Mammary epithelial cell (primary cell): ENCODE measurements at regions not wholly inside any gene's neighbourhood (a gene's known extent, or its start where the extent isn't known, plus 50 kb on each side); places are given as distances from the start of the nearest gene placed in this dataset.

Experiments
- EZH2 ChIP-seq: IDR thresholded peaks from 2 replicates; pipeline ENCODE4 v1.6.1; 2012; ENCODE audit warnings: low read length, inconsistent platforms, borderline replicate concordance
- TF ChIP-seq, protein P1 (sequence below), 2 donors: IDR thresholded peaks in 1 of 2; conservative IDR thresholded peaks in 1 of 2; 2 replicates each; pipeline ENCODE4 v1.5.1; 2011 to 2012; ENCODE audit warnings: inconsistent platforms in 2 of 2, low read length in 2 of 2, mild to moderate bottlenecking in 2 of 2, control low read depth in 1 of 2, low read depth in 1 of 2; ENCODE audit not compliant: insufficient read depth in 1 of 2; ENCODE audit errors: extremely low read depth in 1 of 2

DNA sequence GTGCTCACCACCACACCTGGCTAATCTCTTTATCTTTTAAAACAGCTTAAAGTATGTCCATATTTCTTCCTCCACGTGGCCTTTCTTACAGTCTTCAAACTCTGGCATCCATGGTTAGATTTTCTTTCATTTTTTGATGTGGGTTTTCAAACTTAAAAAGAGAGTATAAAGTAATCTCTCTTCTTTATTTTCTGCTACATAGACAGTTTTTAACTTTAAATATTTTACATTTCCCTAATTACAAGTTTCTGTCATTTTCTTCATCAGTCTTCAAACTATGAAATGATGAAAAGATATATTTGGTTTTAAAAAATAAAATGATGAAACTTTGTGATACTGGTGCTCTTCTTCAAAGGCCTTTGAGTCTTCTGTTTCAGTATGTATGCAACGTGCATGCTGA is 143.5 kb upstream of the ESRRG start:
- TF ChIP-seq, protein P1, sequence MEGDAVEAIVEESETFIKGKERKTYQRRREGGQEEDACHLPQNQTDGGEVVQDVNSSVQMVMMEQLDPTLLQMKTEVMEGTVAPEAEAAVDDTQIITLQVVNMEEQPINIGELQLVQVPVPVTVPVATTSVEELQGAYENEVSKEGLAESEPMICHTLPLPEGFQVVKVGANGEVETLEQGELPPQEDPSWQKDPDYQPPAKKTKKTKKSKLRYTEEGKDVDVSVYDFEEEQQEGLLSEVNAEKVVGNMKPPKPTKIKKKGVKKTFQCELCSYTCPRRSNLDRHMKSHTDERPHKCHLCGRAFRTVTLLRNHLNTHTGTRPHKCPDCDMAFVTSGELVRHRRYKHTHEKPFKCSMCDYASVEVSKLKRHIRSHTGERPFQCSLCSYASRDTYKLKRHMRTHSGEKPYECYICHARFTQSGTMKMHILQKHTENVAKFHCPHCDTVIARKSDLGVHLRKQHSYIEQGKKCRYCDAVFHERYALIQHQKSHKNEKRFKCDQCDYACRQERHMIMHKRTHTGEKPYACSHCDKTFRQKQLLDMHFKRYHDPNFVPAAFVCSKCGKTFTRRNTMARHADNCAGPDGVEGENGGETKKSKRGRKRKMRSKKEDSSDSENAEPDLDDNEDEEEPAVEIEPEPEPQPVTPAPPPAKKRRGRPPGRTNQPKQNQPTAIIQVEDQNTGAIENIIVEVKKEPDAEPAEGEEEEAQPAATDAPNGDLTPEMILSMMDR (conservative IDR thresholded peaks at IDR 0.05 in 1 of 2, IDR thresholded peaks at IDR 0.05 in 1 of 2; ENCODE audit: extremely low read depth in 1 of 2, insufficient read depth in 1 of 2, low read depth in 1 of 2, low read length in 2 of 2) = no peak
- no peak for TF ChIP-seq EZH2
